HG03520 (cell line): ENCODE measurements at regions not wholly inside any gene's neighbourhood (a gene's known extent, or its start where the extent isn't known, plus 50 kb on each side); places are given as distances from the start of the nearest gene placed in this dataset.
"Not testable (repeated sequence)": the region's sequence is repeated elsewhere in the genome, so short reads cannot be mapped to it uniquely, and the experiment has no call there.

Source experiments
- ATAC-seq: cut with Tn5 transposase; IDR thresholded peaks from one replicate; pipeline ENCODE4 v1.9.1; 2021; ENCODE audit warnings: mild to moderate bottlenecking, moderate library complexity; ENCODE audit not compliant: unreplicated experiment

DNA sequence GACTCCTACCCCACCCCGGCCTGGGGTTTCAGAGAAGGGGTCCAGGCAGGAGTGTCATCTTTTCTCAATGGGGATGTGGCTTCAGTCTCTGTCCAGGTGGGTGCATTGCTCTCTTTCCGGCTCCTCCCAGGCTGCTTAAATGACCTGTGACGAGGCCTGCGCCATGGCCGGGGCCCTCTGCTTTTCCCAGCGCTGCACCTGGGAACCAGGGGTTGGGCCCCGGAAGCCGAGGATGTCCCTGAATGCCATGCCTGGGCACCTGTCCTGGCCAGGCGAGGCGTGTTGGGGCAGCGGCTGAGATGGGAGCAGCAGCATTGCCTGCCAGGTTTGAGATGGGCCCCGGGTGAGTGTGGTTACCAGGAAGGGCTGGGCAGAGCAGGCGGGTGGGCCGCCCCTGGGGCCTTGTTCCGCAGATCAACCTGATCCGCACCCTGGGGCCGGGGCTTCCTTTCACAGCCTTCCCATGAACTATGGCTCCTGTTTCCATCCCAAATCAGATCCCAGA, 147.4 kb downstream of the SEC14L1 start:
- ATAC-seq: no peak

GRCh38 chr17:77290759-77291558, 150.2 kb downstream of the SEC14L1 start:
- ATAC-seq: not testable (repeated sequence)

DNA sequence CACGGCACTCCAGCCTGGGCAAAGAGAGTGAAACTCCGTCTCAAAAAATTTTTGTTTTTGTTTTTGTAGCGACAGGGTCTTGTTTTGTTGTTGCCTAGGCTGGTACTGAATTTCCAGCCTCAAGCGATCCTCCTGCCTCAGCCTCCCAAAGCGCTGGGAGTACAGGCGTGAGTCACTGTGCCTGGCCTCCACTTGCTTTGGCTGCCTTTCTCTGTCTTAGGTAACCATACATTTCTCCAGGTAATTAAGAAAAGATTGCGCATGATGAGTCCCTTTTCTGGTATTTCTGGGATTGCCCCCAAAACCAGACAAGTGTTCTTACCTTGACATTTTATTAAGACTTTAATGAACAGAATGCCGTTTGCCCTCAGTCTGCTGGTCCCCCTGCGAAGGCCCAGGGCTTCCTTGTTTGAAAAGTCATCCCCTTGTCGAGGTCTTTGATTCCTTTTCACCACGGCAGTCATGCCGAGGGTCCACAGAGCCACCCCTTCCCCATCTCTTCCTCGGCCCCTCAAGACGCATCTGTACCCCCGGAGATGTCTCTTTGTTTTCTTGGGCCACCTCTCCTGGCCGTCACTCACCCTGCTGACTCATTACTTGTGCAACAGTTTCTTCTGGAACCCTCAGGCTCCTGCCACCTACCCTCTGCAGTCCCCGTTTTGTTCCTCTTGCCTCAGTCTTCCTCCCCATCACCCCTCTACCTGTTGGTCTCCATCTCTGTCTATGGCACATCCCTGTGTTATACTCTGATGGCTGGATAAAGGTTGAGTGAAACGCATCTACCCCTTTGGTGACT, 151.0 kb downstream of the SEC14L1 start:
- ATAC-seq: no peak

GRCh38 chr17:77294761-77295160, 154.0 kb downstream of the SEC14L1 start:
- ATAC-seq: no peak

- ATAC-seq: no peak
Observed at GRCh38 chr17:77295241-77295853, 154.6 kb downstream of the SEC14L1 start.

DNA sequence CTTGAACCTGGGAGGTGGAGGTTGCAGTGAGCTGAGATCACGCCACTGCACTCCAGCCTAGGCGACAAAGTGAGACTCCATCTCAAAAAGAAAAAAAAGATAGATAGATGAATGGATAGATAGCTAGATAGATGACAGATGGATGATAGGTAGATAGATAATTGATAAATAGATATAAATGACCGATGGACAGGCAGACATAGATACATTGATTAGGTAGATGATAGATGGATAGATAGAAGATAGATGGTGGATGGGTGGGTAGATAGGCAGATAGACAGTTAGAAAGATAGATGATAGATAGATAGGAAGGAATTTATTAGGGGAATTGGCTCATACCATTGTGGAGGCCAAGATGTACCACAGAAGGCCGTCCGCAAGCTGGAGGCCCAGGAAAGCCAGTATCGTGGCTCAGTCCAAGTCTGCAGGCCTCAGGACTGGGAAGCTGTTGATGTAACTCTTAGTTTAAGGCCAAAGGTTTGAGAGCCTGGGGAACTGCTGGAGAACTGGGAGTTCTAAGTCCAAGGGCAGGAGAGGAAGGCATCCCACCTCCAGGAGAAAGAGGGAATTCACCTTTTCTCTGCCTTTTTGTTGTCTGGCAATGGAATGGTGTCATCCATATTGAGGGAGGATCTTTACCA, 156.1 kb downstream of the SEC14L1 start:
- no peak for ATAC-seq

GRCh38 chr17:77297693-77298666, 157.2 kb downstream of the SEC14L1 start:
- no peak for ATAC-seq

DNA sequence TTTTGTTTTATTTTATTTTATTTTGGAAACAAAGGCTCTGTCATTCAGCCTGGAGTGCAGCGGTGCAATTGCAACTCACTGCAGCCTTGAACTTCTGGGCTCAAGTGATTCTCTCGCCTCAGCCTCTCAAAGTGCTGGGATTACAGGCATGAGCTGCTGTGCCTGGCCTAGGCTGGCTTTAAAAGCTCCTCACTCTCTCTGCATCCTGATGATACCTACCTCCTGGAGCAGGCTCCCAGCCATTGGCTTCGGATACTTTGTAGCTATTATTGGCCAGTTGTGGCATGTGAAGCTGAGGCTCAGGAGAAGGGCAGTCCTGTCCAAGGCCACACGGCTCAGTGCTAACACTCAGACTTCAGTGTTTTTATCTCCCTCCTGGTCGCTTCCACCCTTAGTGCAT, 158.0 kb downstream of the SEC14L1 start:
- ATAC-seq: no peak

GRCh38 chr17:77299256-77300015, 158.7 kb downstream of the SEC14L1 start:
- no peak for ATAC-seq

DNA sequence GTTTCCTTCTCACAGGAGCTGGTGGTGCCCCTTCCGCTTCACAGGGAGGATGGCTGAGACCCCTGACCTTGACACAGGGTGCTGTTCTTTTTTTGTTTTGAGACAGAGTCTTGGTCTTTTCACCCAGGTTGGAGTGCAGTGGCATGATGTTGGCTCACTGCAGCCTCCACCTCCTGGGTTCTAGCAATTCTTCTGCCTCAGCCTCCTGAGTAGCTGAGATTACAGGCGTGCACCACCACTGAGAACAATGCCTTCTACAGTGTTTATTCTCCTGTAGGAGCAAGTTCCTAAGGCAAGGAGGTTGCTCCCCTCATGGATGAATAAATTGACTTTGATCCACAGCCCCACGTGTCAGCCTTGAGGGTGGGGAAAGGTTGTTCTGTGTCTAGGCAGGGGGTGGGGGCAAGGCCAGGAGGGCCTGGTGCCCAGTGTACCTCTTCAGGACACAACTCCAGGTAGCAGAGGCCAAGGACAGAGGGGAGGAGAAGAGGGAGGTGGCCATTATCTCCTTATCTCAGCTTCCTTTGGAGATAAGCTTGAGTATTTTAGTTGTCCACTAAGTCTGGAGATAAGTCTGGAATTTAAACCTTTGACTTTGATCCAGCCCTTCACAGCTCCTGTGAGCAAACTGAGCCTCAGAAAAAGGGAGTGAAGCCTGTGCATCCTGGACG, 159.4 kb downstream of the SEC14L1 start:
- no peak for ATAC-seq

DNA sequence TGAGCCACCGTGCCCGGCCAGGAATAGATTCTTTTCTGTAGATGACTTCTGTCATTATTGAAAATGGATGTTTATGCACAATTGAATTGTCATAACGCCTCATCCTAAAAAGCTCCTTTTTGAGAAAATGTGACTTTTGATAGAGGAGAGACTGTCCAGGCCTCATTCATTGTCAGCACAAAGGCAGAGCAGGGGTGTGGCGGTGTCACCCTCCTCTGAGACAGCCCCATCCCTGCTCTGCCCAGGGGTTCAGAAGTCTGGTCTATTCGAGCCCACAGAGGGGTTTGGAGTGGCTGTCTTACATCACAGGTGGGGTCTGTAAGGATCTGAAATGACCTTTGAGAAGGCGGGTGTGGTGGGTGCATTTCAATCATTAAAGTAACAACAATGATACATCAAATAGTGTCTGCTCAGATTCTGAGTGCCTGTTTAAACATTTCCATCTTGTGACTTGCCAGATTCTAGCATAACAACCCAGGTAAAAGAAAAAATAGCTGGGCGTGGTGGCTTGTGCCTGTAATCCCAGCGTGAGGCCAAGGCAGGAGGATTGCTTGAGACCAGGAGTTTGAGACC, 161.0 kb downstream of the SEC14L1 start:
- no peak for ATAC-seq

- no peak for ATAC-seq
Observed at GRCh38 chr17:77302682-77303081, 161.9 kb downstream of the SEC14L1 start.

GRCh38 chr17:77303620-77304019, 162.9 kb downstream of the SEC14L1 start:
- no peak for ATAC-seq

- ATAC-seq: no peak
Observed at GRCh38 chr17:77304051-77304745, 163.4 kb downstream of the SEC14L1 start.

GRCh38 chr17:77304746-77305473, 164.1 kb downstream of the SEC14L1 start:
- no peak for ATAC-seq

- no peak for ATAC-seq
Observed at GRCh38 chr17:77306048-77306789, 165.4 kb downstream of the SEC14L1 start.
